HepG2 (cell line): ENCODE measurements at regions not wholly inside any gene's neighbourhood (a gene's known extent, or its start where the extent isn't known, plus 50 kb on each side); places are given as distances from the start of the nearest gene placed in this dataset.

Experiments used
- KLF9 ChIP-seq: IDR thresholded peaks from 2 replicates; pipeline ENCODE4 v1.6.1; 2016; ENCODE audit warnings: low read depth
- POLR2AphosphoS2 ChIP-seq: IDR thresholded peaks from 2 replicates; pipeline ENCODE4 v1.6.1; 2011; ENCODE audit warnings: low read depth, low read length, improper control_type of control experiment
- RBFOX2 ChIP-seq: fragments of 200-400 bp; formaldehyde crosslinking; IDR thresholded peaks from 2 replicates; pipeline ENCODE4 v1.6.1; 2017; ENCODE audit warnings: low read depth, mild to moderate bottlenecking, low read length
- RBM39 ChIP-seq: fragments of 200-400 bp; formaldehyde crosslinking; IDR thresholded peaks from one replicate; pipeline ENCODE4 v1.6.1; 2018; ENCODE audit warnings: antibody characterized with exemption, mild to moderate bottlenecking, low read depth, low read length; ENCODE audit not compliant: poor library complexity, severe bottlenecking
- SNRNP70 ChIP-seq: fragments of 200-400 bp; formaldehyde crosslinking; IDR thresholded peaks from 2 replicates; pipeline ENCODE4 v1.6.1; 2017; ENCODE audit warnings: mild to moderate bottlenecking, low read depth, low read length, moderate library complexity
- WIZ ChIP-seq: sonication (generic); formaldehyde crosslinking; IDR thresholded peaks from 2 replicates; pipeline ENCODE4 v1.5.1; 2020; ENCODE audit warnings: mild to moderate bottlenecking, missing genetic modification reagents
- ZNF20 ChIP-seq: sonication (generic); formaldehyde crosslinking; IDR thresholded peaks from 2 replicates; pipeline ENCODE4 v1.4.0; 2020; ENCODE audit warnings: mild to moderate bottlenecking, moderate library complexity, missing genetic modification reagents
- ZNF383 ChIP-seq: sonication (generic); formaldehyde crosslinking; IDR thresholded peaks from 2 replicates; pipeline ENCODE4 v1.4.0; 2020; ENCODE audit warnings: missing genetic modification reagents, mild to moderate bottlenecking, borderline replicate concordance
- ZNF569 ChIP-seq: sonication (generic); formaldehyde crosslinking; IDR thresholded peaks from 2 replicates; pipeline ENCODE4 v1.5.0; 2020; ENCODE audit warnings: mild to moderate bottlenecking, missing genetic modification reagents, moderate library complexity, borderline replicate concordance
- ZNF720 ChIP-seq: sonication (generic); formaldehyde crosslinking; IDR thresholded peaks from 2 replicates; pipeline ENCODE4 v1.4.0; 2020; ENCODE audit warnings: missing genetic modification reagents
- ZNF792 ChIP-seq: IDR thresholded peaks from 2 replicates; pipeline ENCODE4 v1.6.1; 2016
- TF ChIP-seq, protein P1 (sequence below): IDR thresholded peaks from 2 replicates; pipeline ENCODE4 v1.6.1; 2016; ENCODE audit warnings: low read depth, missing genetic modification reagents, missing compliant biosample characterization
- TF ChIP-seq, protein P2 (sequence below): fragments of 450-650 bp; IDR thresholded peaks from 2 replicates; pipeline ENCODE4 v1.6.1; 2016
- TF ChIP-seq, protein P3 (sequence below): sonication (generic); formaldehyde crosslinking; conservative IDR thresholded peaks from 2 replicates; pipeline ENCODE4 v1.4.0; 2020; ENCODE audit warnings: missing genetic modification reagents
- TF ChIP-seq, protein P4 (sequence below): sonication (generic); formaldehyde crosslinking; IDR thresholded peaks from 2 replicates; pipeline ENCODE4 v1.4.0; 2020; ENCODE audit warnings: missing genetic modification reagents
- TF ChIP-seq, protein P5 (sequence below): sonication (generic); formaldehyde crosslinking; IDR thresholded peaks from 2 replicates; pipeline ENCODE4 v1.4.0; 2020; ENCODE audit warnings: mild to moderate bottlenecking, missing genetic modification reagents
- TF ChIP-seq, protein P6 (sequence below): sonication (generic); formaldehyde crosslinking; IDR thresholded peaks from 2 replicates; pipeline ENCODE4 v1.4.0; 2020; ENCODE audit warnings: mild to moderate bottlenecking, missing genetic modification reagents

DNA sequence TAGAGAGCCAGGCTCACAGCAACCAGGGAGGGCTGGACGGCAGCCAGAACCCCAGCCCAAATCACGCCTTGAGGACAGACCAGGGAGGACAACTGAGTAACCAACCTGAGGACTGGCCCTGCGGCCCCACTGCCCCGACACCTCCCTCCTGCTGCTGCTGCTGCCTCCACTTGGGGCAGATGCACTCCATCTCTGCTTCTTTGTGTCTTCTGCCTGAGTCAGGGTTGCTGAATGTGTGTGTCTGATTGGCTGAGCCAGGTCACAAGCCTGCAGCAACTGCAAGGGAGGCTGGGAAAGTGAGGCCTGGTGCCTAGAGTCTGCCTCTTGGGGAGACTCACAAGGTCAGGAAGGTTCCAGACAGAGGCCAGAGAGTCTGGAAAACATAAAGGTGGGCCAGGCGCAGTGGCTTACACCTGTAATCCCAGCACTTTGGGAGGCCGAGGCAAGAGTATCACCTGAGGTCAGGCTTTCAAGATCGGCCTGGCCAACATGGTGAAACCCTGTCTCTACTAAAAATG is 83.4 kb downstream of the ZFP36L2 start (continued):
- TF ChIP-seq, protein P1, sequence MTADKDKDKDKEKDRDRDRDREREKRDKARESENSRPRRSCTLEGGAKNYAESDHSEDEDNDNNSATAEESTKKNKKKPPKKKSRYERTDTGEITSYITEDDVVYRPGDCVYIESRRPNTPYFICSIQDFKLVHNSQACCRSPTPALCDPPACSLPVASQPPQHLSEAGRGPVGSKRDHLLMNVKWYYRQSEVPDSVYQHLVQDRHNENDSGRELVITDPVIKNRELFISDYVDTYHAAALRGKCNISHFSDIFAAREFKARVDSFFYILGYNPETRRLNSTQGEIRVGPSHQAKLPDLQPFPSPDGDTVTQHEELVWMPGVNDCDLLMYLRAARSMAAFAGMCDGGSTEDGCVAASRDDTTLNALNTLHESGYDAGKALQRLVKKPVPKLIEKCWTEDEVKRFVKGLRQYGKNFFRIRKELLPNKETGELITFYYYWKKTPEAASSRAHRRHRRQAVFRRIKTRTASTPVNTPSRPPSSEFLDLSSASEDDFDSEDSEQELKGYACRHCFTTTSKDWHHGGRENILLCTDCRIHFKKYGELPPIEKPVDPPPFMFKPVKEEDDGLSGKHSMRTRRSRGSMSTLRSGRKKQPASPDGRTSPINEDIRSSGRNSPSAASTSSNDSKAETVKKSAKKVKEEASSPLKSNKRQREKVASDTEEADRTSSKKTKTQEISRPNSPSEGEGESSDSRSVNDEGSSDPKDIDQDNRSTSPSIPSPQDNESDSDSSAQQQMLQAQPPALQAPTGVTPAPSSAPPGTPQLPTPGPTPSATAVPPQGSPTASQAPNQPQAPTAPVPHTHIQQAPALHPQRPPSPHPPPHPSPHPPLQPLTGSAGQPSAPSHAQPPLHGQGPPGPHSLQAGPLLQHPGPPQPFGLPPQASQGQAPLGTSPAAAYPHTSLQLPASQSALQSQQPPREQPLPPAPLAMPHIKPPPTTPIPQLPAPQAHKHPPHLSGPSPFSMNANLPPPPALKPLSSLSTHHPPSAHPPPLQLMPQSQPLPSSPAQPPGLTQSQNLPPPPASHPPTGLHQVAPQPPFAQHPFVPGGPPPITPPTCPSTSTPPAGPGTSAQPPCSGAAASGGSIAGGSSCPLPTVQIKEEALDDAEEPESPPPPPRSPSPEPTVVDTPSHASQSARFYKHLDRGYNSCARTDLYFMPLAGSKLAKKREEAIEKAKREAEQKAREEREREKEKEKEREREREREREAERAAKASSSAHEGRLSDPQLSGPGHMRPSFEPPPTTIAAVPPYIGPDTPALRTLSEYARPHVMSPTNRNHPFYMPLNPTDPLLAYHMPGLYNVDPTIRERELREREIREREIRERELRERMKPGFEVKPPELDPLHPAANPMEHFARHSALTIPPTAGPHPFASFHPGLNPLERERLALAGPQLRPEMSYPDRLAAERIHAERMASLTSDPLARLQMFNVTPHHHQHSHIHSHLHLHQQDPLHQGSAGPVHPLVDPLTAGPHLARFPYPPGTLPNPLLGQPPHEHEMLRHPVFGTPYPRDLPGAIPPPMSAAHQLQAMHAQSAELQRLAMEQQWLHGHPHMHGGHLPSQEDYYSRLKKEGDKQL, result no peak
- no peak for TF ChIP-seq POLR2AphosphoS2
- TF ChIP-seq, protein P2, sequence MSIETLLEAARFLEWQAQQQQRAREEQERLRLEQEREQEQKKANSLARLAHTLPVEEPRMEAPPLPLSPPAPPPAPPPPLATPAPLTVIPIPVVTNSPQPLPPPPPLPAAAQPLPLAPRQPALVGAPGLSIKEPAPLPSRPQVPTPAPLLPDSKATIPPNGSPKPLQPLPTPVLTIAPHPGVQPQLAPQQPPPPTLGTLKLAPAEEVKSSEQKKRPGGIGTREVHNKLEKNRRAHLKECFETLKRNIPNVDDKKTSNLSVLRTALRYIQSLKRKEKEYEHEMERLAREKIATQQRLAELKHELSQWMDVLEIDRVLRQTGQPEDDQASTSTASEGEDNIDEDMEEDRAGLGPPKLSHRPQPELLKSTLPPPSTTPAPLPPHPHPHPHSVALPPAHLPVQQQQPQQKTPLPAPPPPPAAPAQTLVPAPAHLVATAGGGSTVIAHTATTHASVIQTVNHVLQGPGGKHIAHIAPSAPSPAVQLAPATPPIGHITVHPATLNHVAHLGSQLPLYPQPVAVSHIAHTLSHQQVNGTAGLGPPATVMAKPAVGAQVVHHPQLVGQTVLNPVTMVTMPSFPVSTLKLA, result no peak
- TF ChIP-seq WIZ, result no peak
- no peak for TF ChIP-seq KLF9
- TF ChIP-seq ZNF20 (CRISPR knock-in tag), result no peak
- TF ChIP-seq, protein P3, sequence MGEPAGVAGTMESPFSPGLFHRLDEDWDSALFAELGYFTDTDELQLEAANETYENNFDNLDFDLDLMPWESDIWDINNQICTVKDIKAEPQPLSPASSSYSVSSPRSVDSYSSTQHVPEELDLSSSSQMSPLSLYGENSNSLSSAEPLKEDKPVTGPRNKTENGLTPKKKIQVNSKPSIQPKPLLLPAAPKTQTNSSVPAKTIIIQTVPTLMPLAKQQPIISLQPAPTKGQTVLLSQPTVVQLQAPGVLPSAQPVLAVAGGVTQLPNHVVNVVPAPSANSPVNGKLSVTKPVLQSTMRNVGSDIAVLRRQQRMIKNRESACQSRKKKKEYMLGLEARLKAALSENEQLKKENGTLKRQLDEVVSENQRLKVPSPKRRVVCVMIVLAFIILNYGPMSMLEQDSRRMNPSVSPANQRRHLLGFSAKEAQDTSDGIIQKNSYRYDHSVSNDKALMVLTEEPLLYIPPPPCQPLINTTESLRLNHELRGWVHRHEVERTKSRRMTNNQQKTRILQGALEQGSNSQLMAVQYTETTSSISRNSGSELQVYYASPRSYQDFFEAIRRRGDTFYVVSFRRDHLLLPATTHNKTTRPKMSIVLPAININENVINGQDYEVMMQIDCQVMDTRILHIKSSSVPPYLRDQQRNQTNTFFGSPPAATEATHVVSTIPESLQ (CRISPR knock-in tag), result no peak
- TF ChIP-seq SNRNP70, result no peak
- TF ChIP-seq RBM39, result no peak
- TF ChIP-seq RBFOX2, result no peak
- no peak for TF ChIP-seq ZNF792 (CRISPR knock-in tag)
- TF ChIP-seq, protein P4, sequence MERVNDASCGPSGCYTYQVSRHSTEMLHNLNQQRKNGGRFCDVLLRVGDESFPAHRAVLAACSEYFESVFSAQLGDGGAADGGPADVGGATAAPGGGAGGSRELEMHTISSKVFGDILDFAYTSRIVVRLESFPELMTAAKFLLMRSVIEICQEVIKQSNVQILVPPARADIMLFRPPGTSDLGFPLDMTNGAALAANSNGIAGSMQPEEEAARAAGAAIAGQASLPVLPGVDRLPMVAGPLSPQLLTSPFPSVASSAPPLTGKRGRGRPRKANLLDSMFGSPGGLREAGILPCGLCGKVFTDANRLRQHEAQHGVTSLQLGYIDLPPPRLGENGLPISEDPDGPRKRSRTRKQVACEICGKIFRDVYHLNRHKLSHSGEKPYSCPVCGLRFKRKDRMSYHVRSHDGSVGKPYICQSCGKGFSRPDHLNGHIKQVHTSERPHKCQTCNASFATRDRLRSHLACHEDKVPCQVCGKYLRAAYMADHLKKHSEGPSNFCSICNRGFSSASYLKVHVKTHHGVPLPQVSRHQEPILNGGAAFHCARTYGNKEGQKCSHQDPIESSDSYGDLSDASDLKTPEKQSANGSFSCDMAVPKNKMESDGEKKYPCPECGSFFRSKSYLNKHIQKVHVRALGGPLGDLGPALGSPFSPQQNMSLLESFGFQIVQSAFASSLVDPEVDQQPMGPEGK (CRISPR knock-in tag), result peak; percentile 51; the same call in 1 of the 2 replicates
- TF ChIP-seq ZNF569 (CRISPR knock-in tag), result no peak
- TF ChIP-seq ZNF383 (CRISPR knock-in tag), result no peak
- TF ChIP-seq, protein P5, sequence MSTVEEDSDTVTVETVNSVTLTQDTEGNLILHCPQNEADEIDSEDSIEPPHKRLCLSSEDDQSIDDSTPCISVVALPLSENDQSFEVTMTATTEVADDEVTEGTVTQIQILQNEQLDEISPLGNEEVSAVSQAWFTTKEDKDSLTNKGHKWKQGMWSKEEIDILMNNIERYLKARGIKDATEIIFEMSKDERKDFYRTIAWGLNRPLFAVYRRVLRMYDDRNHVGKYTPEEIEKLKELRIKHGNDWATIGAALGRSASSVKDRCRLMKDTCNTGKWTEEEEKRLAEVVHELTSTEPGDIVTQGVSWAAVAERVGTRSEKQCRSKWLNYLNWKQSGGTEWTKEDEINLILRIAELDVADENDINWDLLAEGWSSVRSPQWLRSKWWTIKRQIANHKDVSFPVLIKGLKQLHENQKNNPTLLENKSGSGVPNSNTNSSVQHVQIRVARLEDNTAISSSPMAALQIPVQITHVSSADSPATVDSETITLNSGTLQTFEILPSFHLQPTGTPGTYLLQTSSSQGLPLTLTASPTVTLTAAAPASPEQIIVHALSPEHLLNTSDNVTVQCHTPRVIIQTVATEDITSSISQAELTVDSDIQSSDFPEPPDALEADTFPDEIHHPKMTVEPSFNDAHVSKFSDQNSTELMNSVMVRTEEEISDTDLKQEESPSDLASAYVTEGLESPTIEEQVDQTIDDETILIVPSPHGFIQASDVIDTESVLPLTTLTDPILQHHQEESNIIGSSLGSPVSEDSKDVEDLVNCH (CRISPR knock-in tag), result no peak
- TF ChIP-seq ZNF720, result no peak
- TF ChIP-seq, protein P6, sequence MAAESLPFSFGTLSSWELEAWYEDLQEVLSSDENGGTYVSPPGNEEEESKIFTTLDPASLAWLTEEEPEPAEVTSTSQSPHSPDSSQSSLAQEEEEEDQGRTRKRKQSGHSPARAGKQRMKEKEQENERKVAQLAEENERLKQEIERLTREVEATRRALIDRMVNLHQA, result no peak
